ENCODE measurements at regions not wholly inside any gene's neighbourhood (a gene's known extent, or its start where the extent isn't known, plus 50 kb on each side); places are given as distances from the start of the nearest gene placed in this dataset.

GRCh38 chr16:51573191-51573590 lies 422.1 kb upstream of the SALL1 start:
- DNase-seq (ENCODE audit: low spot score) (no peak), ATAC-seq (ENCODE audit: low FRiP score) (no peak)
- no peak for TF ChIP-seq CTCF (IDR thresholded peaks at IDR 0.05)

- DNase-seq (ENCODE audit: low spot score) = no peak
- TF ChIP-seq CTCF (IDR thresholded peaks at IDR 0.05) = no peak
- no peak for ATAC-seq (ENCODE audit: low FRiP score)
These were observed 418.3 kb upstream of the SALL1 start for GRCh38 chr16:51569203-51569931.

- ATAC-seq (ENCODE audit: low FRiP score) (no peak), DNase-seq (ENCODE audit: low spot score) (no peak)
- no peak for TF ChIP-seq CTCF (IDR thresholded peaks at IDR 0.05)
These were observed 416.8 kb upstream of the SALL1 start for GRCh38 chr16:51567911-51568310.

GRCh38 chr16:51565184-51565583 lies 414.1 kb upstream of the SALL1 start:
- DNase-seq (ENCODE audit: low spot score) (no peak), ATAC-seq (ENCODE audit: low FRiP score) (no peak)
- TF ChIP-seq CTCF (IDR thresholded peaks at IDR 0.05) = no peak

- DNase-seq (ENCODE audit: low spot score) = no peak
- no peak for ATAC-seq (ENCODE audit: low FRiP score)
- no peak for TF ChIP-seq CTCF (IDR thresholded peaks at IDR 0.05)
These were observed 411.8 kb upstream of the SALL1 start for GRCh38 chr16:51562891-51563290.

GRCh38 chr16:51559901-51560300 lies 408.8 kb upstream of the SALL1 start:
- ATAC-seq (ENCODE audit: low FRiP score) = no peak
- TF ChIP-seq CTCF (IDR thresholded peaks at IDR 0.05) = no peak
- DNase-seq (ENCODE audit: low spot score) = no peak

GRCh38 chr16:51557670-51558069 lies 406.6 kb upstream of the SALL1 start:
- no peak for TF ChIP-seq CTCF (IDR thresholded peaks at IDR 0.05)
- ATAC-seq (ENCODE audit: low FRiP score) (no peak), DNase-seq (ENCODE audit: low spot score) (no peak)

All from omental fat pad (tissue), 3 donors.